ENCODE measurements at regions not wholly inside any gene's neighbourhood (a gene's known extent, or its start where the extent isn't known, plus 50 kb on each side); places are given as distances from the start of the nearest gene placed in this dataset.

DNA sequence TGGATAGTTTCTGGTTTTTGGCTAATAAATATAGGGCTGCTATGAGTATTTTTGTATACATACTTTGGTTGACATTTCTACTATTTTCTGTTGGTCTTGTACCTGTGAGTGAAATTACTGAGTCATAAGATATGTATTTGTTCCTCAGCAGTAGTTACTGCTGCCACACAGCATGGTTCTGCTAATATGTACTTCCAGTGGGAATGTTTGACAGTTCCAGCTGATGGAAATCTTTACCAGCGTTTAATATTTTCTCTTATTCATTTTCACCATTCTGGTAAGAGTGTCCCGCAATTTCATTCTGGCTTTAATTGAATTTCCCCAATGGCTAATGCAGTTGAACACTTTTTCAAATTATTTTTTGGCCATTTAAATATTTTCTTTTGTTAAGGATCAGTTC is 57.9 kb upstream of the IL1R1 start:
- no peak for TF ChIP-seq EP300 (IDR thresholded peaks at IDR 0.05)
- TF ChIP-seq, protein P1, sequence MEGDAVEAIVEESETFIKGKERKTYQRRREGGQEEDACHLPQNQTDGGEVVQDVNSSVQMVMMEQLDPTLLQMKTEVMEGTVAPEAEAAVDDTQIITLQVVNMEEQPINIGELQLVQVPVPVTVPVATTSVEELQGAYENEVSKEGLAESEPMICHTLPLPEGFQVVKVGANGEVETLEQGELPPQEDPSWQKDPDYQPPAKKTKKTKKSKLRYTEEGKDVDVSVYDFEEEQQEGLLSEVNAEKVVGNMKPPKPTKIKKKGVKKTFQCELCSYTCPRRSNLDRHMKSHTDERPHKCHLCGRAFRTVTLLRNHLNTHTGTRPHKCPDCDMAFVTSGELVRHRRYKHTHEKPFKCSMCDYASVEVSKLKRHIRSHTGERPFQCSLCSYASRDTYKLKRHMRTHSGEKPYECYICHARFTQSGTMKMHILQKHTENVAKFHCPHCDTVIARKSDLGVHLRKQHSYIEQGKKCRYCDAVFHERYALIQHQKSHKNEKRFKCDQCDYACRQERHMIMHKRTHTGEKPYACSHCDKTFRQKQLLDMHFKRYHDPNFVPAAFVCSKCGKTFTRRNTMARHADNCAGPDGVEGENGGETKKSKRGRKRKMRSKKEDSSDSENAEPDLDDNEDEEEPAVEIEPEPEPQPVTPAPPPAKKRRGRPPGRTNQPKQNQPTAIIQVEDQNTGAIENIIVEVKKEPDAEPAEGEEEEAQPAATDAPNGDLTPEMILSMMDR (IDR thresholded peaks at IDR 0.05) = no peak
